ENCODE measurements at regions not wholly inside any gene's neighbourhood (a gene's known extent, or its start where the extent isn't known, plus 50 kb on each side); places are given as distances from the start of the nearest gene placed in this dataset.

GRCh38 chr3:89762405-89762804 is 655.0 kb downstream of the EPHA3 start:
- no peak for DNase-seq (ENCODE audit: low spot score)

DNA sequence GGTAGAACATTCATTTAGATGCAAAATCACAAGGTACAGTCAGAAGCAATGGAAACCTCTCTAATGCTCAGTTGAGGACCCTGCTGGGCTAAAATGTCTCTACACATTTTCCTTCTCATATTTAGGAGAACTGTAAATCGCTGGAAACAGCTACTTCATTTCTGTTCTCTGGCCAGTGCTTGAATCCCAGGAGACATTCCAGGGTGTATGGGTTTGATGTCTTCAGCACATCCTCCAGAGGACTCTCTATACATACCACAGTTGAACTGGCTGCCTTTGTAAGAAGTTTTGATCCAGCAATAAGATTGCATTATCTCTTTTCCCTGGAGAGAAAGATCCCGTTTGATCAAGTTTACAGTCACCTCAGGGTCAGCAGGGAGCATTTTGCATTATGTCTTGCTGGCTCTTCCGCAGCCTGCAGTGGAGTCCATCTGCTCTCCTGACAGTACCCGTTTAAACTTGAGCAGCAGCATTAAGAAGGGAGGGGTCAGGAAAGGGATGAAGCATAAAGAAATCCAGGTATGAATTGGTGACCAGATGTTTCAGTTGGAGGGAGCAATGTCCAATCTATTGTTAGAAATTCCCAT is 676.0 kb downstream of the EPHA3 start:
- DNase-seq (ENCODE audit: low spot score) = no peak

GRCh38 chr3:89787485-89787884 is 680.1 kb downstream of the EPHA3 start:
- no peak for DNase-seq (ENCODE audit: low spot score)

- no peak for DNase-seq (ENCODE audit: low spot score)
Measured at GRCh38 chr3:89787979-89788378, 680.6 kb downstream of the EPHA3 start.

DNA sequence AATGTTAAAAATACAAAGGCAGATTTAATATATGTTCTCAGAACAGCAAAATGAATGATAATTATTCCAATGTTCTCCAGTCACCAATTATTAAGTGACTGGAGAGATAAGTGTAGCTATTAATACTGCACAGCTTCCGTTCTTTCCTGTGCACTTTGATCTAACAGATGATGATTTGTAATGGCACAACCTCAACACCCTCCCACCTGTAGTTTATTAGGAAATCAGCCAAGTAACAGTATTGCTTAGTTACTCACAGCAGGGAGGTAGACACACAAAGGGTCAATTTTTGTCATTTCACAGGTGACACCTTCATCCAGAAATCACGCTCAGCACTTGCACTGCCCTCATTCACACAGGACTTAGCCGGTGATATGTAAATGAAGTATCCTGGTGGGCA is 688.1 kb downstream of the EPHA3 start:
- DNase-seq (ENCODE audit: low spot score) = no peak

DNA sequence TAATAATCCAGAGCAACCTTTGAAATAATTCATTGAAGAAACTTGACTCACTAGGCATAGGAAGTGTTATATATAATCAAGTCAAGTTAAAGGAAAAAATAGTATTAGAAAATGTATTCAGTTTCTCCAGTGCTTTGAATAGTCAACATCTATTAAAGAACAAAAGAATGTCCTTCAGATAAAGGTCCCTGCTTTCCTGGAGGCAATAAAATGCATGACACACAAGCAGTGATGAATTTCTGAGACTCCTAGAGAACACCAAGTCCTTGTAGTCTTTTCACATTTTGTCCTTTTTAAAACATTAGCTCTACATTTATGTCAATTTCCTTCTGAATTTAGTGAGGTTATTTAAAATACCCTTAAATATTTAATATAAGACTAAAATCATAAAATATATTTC is 695.5 kb downstream of the EPHA3 start:
- no peak for DNase-seq (ENCODE audit: low spot score)

- no peak for DNase-seq (ENCODE audit: low spot score)
Measured at GRCh38 chr3:89803711-89804110, 696.3 kb downstream of the EPHA3 start.

GRCh38 chr3:89806166-89806565 is 698.7 kb downstream of the EPHA3 start:
- DNase-seq (ENCODE audit: low spot score) = no peak

DNA sequence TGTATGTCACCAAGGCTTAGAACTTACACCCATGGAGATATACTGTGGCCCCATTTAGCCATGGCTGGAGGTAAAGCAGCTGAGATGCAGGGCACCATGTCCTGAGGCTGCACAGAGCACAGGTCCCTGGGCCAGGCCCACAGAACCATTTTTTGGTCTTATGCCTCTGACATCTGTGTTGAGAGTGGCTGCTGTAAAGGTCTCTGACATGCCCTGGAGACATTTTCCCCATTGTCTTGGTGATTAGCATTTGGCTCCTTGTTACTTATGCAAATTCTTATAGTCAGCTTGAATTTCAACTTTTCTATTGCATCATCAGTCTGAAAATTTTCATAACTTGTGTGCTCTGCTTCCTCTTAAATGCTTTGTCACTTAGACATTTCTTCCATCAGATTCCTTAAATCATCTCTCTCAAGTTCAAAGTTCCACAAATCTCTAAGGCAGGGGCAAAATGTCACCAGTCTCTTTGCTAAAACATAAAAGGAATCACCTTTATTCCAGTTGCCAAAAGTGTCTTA is 701.3 kb downstream of the EPHA3 start:
- no peak for DNase-seq (ENCODE audit: low spot score)

DNA sequence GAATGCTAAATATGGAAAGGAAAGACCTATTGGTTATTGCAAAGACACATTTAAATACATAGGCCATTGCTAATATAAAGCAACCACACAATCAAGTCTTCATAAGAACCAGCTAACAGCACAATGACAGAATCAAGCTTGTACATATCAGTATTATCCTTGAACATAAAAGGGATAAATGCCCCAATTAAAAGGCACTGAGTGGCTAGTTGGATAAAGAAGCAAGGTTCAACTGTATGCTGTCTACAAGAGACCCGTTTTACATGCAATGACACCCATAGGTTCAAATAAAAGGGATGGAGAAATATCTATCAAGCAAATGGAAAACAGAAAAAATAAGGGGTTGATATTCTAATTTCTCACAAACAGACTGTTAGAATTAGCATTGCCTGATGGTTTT is 706.1 kb downstream of the EPHA3 start:
- no peak for DNase-seq (ENCODE audit: low spot score)

DNA sequence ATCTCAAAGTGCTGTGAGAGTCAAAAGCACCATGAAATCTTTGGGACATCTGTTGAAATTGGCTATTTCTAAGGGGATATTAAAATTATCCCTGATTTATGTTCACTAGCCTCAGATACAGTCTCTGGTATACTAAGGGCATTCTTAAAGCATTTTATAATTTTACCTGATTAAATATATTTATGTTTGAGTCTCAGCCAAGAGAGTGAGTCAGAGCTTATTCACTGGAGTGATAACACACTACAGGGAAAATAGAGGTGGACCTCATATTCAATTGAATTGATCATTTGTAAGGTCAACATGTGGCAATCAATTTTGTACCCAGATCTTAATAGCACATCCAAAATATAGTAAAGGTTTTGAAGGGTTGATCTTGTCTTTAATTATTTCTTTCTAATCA is 733.6 kb downstream of the EPHA3 start:
- no peak for DNase-seq (ENCODE audit: low spot score)

GRCh38 chr3:89845053-89845452 is 737.6 kb downstream of the EPHA3 start:
- DNase-seq (ENCODE audit: low spot score) = no peak

DNA sequence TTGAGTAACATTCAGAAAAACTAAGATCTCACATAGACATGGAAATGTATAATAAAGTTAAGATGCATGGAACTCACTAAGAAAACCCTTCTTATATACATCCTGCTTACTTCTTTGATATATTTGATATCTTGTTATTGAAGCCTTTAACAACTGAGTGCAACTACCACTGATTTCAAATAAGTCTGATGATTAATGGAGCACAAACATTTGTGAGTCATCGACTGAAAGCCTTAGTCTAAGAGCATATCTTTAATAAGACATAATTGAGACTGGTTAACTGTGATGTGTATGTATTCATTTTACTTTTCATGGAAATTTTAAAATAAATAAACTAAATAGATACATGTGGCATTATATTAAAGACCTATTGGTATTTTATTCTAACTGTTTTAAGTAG is 740.5 kb downstream of the EPHA3 start:
- DNase-seq (ENCODE audit: low spot score) = no peak

- peak; percentile 20 for DNase-seq (ENCODE audit: low spot score)
Measured at GRCh38 chr3:89851974-89852621, 744.7 kb downstream of the EPHA3 start.

DNA sequence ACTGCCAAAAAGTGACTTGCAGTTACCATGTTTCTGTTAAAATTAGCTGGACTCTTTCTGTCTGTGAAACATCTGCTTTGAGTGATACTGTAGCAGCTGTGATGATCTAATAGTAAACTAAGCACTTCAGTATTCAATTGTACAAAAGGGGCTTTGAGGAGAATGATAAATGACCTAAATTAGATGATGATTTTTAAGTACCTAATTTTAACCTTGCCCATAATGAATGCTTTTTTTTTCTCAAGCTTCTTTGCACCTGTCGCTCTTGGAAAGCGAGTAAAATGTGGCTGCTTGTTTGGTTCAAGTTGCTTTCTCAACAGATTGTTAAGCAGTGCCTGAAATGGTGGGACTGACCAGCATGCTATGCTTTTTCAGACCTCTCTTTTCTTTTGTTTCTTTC is 752.3 kb downstream of the EPHA3 start:
- no peak for DNase-seq (ENCODE audit: low spot score)

- no peak for DNase-seq (ENCODE audit: low spot score)
Measured at GRCh38 chr3:89867286-89867685, 759.9 kb downstream of the EPHA3 start.

DNA sequence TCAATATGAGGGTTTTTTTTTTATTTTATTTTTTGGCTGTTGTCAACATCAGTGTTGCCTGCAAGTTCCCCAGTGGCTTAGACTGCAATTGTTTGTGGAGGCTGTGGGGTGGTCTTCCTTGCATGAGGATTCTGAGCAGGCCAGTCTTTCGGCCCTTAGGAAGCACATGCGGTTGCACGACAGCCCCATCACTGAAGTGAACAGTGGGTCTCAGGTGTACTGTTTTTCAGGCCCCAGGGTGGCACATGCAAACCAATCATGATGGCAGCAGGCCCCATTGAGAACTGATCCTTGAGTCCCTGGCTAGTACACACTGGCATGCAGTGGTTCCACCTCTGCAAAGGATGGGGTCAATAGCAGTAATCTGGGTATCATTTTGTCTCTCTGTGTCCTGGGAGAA is 768.7 kb downstream of the EPHA3 start:
- DNase-seq (ENCODE audit: low spot score) = no peak

DNA sequence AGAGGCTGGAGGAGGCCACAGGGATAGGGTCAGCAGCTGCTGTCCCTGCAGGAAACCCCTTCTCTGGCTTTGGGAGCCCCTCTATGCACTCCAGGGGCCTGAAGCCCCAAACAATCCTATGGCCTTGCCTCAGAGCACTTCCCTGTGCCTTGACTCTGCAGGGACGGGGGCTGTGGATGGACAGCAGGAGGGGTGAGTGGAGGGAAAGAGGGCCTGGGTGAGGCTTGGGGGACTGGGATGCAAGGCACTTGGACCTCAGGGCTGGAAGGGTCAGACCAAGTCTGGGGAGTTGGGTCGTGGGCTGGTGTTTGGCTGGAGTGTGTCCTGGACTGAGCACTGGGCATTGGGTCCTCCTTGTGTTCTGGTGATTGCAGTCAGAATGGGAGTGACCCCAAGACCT is 769.8 kb downstream of the EPHA3 start:
- no peak for DNase-seq (ENCODE audit: low spot score)

GRCh38 chr3:89889386-89889785 is 782.0 kb downstream of the EPHA3 start:
- no peak for DNase-seq (ENCODE audit: low spot score)

DNA sequence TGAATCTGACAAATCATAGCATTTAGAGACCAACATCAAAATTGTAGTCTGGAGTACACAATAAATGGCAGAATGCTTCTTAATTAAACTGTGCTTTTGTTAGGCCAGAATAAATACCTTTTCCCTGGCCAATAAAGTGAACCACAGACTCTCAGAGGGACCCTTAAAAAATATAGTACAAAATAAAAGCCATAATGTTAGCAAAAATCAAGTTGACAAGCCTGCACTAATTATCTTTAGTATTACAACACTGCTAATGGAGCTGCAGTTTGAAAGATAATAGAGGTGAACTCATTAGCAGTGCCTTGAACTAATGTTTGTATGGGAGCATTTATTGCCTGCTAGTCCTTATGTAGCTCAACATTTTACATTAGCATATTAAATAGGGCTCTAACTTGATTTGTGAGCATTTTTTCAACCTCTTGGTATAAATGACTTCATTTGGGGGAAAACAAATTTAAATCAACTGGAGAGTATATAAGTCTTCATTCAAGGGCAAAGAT is 801.3 kb downstream of the EPHA3 start:
- DNase-seq (ENCODE audit: low spot score) = no peak

DNA sequence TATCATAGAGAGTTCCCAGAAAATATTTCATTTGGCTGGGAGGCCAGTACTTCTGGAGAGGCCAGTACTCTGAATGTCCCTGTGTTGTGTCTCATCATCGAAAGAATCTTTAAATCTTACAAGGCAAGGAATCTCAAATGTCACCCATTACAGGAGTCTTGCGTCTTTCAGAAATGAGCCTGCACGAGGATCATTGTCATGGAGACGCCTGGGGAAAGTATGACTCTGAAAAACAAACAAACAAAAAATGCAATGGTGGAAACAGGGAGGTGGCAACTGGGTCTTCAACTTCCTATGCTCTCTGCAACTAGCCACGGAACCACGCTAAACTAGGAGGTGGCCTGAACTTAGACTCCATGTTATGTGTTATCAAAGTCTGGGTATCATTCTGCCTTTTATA is 804.6 kb downstream of the EPHA3 start:
- no peak for DNase-seq (ENCODE audit: low spot score)

GRCh38 chr3:89923921-89924610 is 816.6 kb downstream of the EPHA3 start:
- DNase-seq (ENCODE audit: low spot score) = no peak

DNA sequence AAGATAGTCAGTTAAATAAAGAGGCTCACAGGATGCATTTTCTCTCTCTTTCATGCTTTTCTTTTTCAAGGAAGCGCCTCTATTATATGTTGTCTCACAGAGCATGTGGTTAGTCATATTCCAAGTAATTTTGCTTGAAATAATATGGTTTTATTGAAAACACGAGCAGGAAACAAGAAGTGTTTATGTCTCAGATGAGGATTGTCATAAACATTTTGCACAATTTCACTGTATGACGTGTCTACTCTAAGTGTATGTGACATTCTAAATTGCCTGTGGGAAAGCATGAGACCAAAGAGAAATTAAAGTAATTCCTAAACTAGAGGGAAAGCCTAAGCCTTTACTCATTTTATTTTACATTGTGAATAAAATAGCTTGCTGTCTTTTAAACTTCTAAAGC is 818.6 kb downstream of the EPHA3 start:
- DNase-seq (ENCODE audit: low spot score) = no peak
